ENCODE measurements at regions not wholly inside any gene's neighbourhood (a gene's known extent, or its start where the extent isn't known, plus 50 kb on each side); places are given as distances from the start of the nearest gene placed in this dataset.

DNA sequence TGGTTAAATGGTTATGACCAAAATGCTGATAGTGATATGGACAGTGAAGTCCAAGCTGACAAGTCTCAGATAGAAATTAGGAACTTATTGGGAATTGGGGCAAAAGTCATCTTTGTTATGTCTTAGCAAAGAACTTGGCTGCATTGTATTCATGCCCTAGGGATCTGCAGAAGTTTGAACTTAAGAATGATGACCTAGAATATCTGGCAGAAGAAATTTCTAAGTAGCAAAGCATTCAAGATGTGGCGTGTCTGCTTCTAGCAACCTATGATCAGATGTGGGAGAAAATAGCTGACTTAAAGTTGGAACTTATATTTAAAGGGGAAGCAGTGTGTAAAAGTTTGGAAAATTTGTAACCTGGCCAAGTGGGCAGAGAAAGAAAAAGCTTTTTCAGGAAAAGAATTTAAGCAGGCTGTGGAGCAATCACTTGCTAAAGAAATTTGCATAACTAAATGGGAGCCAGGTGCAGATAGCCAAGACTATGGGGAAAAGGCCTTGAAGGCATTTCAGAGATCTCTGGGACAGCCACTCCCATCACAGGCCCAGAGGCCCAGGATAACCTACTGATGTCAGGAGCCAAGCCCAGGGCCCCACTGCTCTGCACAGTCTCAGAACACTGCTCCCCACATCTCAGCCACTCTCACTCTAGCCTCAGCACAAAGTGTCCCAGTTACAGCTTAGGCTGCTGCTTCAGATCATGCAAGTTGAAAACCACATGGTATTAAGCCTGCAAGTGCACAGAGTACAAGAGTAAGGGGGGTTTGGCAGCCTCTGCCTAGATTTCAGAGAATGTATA lies 147.8 kb upstream of the TGFBR2 start:
- TF ChIP-seq, protein P1, sequence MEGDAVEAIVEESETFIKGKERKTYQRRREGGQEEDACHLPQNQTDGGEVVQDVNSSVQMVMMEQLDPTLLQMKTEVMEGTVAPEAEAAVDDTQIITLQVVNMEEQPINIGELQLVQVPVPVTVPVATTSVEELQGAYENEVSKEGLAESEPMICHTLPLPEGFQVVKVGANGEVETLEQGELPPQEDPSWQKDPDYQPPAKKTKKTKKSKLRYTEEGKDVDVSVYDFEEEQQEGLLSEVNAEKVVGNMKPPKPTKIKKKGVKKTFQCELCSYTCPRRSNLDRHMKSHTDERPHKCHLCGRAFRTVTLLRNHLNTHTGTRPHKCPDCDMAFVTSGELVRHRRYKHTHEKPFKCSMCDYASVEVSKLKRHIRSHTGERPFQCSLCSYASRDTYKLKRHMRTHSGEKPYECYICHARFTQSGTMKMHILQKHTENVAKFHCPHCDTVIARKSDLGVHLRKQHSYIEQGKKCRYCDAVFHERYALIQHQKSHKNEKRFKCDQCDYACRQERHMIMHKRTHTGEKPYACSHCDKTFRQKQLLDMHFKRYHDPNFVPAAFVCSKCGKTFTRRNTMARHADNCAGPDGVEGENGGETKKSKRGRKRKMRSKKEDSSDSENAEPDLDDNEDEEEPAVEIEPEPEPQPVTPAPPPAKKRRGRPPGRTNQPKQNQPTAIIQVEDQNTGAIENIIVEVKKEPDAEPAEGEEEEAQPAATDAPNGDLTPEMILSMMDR (IDR thresholded peaks at IDR 0.05), result no peak
- no peak for TF ChIP-seq POLR2A (IDR thresholded peaks at IDR 0.05)
